8988T (cell line): ENCODE measurements at regions not wholly inside any gene's neighbourhood (a gene's known extent, or its start where the extent isn't known, plus 50 kb on each side); places are given as distances from the start of the nearest gene placed in this dataset.
"Not testable (repeated sequence)": the region's sequence is repeated elsewhere in the genome, so short reads cannot be mapped to it uniquely, and the experiment has no call there.

ENCODE experiments used
- DNase-seq: peaks from one replicate; pipeline ENCODE4 v3.0.0; 2011

- DNase-seq, result no peak
Measured at GRCh38 chr3:13147344-13147743, 74.1 kb upstream of the IQSEC1 start.

DNA sequence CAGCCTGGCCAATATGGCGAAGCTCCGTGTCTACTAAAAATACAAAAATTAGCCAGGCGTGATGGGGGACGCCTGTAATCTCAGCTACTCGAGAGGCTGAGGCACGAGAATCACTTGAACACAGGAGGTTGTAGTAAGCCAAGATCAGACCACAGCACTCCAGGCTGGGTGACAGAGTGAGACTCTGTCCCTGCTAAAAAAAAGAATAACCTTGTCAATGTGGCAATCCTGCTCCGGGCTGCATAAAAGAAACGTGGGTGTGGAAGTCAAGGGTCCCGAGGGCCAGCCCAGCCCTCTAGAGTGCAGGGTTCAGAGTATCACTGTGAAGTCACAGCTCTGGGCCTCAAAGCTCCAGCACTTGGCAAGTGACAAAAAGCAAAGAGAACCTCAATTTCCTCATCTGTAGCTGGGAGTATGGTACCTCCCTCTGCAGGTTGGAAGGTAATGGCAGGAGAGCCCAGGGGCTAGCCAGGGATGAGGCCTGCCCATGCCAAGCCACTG, 73.5 kb upstream of the IQSEC1 start:
- no peak for DNase-seq

GRCh38 chr3:13145826-13146642, 72.8 kb upstream of the IQSEC1 start:
- no peak for DNase-seq

GRCh38 chr3:13145131-13145825, 72.0 kb upstream of the IQSEC1 start:
- no peak for DNase-seq

GRCh38 chr3:13144163-13145023, 71.2 kb upstream of the IQSEC1 start:
- DNase-seq, result no peak

DNA sequence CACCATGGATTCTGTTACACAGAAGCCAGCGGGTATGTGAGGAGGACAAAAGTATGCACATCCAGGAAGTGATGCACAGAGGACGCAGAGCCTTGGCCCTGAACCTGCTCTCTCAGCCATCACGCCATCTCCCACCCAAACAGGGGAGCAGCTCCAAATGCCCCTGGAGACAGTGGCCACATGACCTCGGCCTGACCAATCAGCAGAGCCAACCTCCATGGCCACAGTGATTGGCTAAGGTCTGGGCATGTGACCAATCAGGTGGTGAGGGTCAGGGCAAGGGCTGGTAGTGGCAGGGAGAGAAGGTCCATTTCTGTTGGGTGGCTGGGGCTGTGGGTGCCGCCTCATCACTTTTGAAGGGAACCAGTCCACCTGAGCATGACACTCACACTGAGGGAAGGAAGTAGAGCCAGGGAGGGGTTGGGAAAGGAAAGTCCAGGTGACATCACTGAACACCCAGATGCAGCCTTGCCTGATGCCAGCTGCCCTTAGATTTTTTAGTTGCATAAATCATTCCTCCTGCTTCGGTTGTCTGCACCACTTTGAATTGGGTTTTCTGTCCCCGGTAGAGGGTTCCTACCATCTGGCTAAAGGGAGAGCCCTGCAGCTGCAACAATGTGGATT, 70.3 kb upstream of the IQSEC1 start:
- DNase-seq, result no peak

DNA sequence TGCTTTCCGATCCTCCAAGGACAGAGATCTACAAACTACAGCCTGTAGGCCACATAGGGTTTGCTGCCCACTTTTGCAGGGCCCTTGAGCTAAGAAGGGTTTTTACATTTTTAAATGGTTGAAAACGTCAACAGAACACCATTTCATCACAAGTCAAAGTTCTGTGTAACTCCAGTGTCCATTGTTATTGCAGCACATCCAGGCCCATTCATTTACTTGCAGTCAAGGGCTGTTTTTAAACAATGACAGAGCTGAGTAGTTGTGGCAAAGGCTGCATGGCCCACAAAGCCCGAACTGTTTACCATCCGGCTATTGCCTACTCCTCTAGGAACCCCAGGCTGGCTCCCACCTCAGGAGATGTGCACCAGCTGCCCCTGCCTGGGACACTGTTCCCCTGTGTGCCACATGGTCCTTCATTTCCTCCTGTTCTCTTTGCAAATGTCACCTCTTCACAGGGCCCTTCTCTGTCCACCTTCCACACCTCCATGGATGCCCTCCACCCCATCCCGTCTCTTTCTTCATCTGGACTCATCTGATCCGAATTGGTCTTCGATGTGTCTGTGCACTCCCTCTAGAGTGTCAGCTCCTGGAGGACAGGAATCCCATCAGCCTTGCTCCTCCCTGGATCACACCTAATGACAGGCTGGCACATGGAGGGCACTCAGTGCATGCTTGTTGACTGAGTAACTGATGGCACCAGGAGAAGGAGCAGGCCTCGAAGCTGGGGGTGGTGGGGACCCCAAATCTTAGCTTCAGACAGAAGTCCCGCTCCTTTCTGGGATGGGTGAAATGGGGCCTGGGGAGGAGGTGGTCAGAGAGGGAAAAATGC, 69.5 kb upstream of the IQSEC1 start:
- DNase-seq, result no peak

- DNase-seq, result no peak
Measured at GRCh38 chr3:13141991-13142412, 68.8 kb upstream of the IQSEC1 start.

DNA sequence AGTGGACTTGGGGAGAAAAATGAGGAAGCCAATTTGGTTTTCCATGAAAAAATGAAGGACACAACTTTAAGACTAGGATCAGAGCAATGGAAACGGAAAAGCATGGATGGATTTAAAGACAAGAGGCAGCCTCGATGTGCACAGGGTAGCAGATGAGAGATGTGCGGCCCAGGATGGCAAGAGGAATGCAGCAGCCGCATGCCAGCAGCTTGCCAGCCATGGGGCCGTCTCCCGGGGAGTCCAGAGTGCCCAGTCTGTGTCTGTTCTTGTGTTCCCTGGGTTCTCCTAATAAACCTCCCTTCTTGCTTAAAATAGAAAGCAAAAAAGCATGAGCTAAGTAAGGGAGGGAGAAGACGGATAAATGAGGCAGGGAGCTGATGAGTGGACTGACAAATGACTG, 68.0 kb upstream of the IQSEC1 start:
- DNase-seq, result no peak

GRCh38 chr3:13140596-13140995, 67.4 kb upstream of the IQSEC1 start:
- DNase-seq, result no peak

GRCh38 chr3:13139471-13140065, 66.3 kb upstream of the IQSEC1 start:
- no peak for DNase-seq

- DNase-seq, result no peak
Measured at GRCh38 chr3:13138833-13139145, 65.6 kb upstream of the IQSEC1 start.

DNA sequence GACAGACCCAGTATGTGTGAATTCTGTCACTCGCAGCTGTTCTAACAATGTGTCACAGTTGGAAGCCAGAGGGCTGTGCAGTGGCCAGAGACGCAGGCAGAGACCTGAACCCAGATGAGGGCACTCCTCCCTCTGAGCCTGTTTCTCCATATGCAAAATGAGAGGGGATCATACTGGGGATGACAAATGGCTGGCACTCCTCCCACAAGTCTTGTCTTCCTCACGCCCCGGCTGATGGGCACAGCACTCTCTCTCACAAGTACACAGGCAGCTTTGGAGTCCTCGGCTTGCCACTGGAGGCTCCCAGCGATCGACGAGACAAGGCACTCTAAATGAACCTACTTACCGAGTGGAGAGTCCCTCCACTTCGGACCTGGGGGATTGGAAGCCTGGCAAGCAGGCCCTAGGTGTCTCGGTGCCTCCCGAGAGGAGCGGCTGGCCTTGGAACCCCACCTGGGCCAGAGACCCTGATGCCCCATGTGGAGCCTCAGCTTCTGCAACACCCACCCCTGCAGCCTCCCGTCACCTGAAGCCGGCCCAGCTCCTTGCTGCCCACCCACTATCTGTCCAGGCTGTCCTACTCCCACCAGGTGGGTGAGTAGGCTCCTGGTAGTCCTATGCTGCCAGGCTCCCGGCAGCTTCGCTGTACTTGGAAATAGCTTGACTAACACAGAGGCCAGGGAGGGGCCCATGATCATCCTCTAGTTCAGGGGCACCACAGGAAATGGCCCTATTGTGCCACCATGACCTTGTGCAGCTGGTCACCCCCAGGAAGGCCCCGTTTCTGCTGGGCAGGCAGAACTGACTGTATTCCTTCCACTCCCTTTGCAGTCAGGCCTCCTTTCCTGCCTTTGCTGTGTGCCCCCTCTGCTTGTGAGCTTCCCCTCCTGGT, 65.0 kb upstream of the IQSEC1 start:
- no peak for DNase-seq

- DNase-seq, result not testable (repeated sequence)
Measured at GRCh38 chr3:13136848-13137247, 63.6 kb upstream of the IQSEC1 start.

- DNase-seq, result no peak
Measured at GRCh38 chr3:13136426-13136825, 63.2 kb upstream of the IQSEC1 start.

DNA sequence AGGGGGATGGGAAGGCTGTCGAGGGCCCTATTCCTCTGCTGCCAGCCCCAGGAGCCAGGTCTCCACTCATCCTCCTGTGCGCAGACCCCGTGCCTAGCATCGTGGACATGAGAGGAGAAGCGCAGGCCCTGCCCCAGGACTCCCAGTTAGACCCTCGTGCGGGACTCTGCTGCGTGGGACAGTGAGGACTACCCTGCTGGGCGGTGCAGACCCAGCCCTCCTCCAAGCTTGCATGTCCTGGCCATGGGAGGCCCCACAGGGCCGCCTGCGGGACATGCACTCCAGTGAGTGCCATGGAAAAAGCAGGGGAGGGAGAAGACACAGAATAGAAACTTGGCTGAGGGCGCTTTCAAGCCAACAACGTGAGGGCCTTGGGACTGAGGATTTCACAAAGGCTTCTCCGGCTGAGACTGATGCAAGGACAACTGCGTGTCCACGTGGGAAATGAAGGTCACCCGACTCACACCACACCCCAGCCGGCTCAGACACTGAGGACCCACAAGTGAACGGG, 62.6 kb upstream of the IQSEC1 start:
- no peak for DNase-seq

GRCh38 chr3:13135251-13135810, 62.1 kb upstream of the IQSEC1 start:
- DNase-seq, result no peak

DNA sequence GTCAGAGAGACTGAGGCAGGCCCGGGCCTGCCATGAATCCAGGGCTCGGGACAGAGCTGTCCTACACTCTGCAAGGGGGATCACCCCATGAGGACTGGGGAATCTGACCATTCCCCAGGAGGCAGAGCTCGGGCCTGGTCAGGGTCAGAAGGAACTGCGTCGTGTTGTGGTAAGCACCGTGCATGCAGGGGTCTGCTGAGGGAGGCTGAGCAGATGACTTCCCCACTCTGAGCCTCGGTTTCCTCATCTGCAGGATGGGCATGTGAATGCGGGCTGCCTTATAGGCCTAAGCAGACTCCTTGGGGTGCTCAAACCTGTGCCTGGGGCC, 61.6 kb upstream of the IQSEC1 start:
- DNase-seq, result no peak

DNA sequence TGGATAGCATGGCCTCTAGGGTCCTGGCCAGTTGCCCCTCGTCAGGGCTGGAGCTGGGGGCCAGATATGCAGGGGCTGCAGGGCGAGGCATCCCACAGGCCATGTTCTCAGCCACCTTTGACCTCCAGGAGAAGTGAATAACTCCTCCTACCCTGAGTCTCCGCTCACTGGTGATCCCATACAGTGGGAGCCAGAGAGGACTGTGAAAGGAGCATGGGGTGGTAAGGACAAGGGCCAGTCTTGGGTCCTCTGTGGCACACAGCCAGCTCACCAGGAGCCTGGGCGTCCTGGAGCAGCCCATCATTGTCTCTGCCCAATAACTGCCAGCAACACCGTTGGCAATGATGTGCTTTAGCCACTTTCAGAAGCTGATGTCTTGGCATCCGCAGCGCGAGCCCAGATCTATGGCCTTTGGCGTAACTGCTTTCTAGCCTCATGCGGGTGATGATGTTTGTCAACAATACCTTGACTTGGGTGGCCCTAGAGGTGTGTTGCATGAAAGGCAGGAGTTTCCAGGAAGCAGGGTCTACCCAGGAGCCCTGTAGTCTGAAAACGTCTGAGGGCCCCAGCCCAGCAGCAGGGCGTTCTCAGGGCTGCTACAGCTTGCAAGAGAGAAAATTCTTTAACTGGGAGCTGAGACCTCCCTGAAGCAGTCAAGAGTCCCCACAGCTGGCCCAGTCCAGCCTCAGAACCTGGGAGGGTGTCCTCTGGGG, 61.1 kb upstream of the IQSEC1 start:
- no peak for DNase-seq
